ENCODE measurements at regions not wholly inside any gene's neighbourhood (a gene's known extent, or its start where the extent isn't known, plus 50 kb on each side); places are given as distances from the start of the nearest gene placed in this dataset.

GRCh38 chr15:67968966-67969365, 85.1 kb upstream of the PIAS1 start (continued):
- TF ChIP-seq REST (IDR thresholded peaks at IDR 0.05; ENCODE audit: low read depth) (no peak), CBX3 (IDR thresholded peaks at IDR 0.05; ENCODE audit: low read depth) (no peak)

DNA sequence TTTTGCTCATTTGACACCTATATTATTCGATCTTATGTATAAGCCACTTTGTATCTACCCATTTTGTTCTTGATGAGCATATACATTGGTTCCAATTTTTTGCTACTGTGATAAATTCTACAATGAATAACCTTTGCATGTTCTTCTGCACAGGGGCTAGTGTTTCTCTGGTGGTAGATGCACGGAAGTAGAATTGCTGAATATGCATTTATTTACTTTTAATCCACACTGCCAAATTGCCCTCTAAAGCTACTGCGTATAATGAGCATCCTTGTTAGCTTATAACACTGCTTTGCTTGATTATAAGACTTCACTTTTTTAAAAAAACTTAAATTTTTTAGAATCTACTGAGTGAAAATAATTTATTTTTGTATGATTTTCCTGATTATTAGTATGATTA, 84.2 kb upstream of the PIAS1 start:
- H2AFZ ChIP-seq (ENCODE audit: low read depth, low read length, poor library complexity, severe bottlenecking): no peak overlapping the region
- no peaks in the 10 kb centered on the region for H3K9me3 ChIP-seq (ENCODE audit: control insufficient read depth in 1 of 2, insufficient read depth in 1 of 2, low read depth in 1 of 2, low read length in 2 of 2)
- no peaks in the 10 kb centered on the region for H3K4me1 ChIP-seq (ENCODE audit: control insufficient read depth in 1 of 2, insufficient read depth in 2 of 2, low read length in 2 of 2)
- DNase-seq (ENCODE audit: low read depth, low spot score) (no peak), ATAC-seq (no peak)
- intact Hi-C loops (cut with micrococcal nuclease): no loop called here
- H3K36me3 ChIP-seq (ENCODE audit: control insufficient read depth in 1 of 2, insufficient read depth in 2 of 2, low read length in 2 of 2): no peaks in the 10 kb centered on the region
- no TSS peak for BruUV-seq (replicated peaks)
- no peak overlapping the region for H3K27ac ChIP-seq (ENCODE audit: low read depth, low read length)
- CTCF ChIA-PET: no interaction called here
- H3K27me3 ChIP-seq (ENCODE audit: insufficient read depth, low read length): no peaks in the 10 kb centered on the region
- no peak overlapping the region for H3K9ac ChIP-seq (ENCODE audit: low read length)
- H3K4me2 ChIP-seq (ENCODE audit: low read length): no peak overlapping the region
- H3K79me2 ChIP-seq (ENCODE audit: insufficient read depth, low read length): no peaks in the 10 kb centered on the region
- RAD21 ChIA-PET (ENCODE audit: low non-redundant PET in 1 of 2, low total read pairs in 2 of 2, uncharacterized antibody in 2 of 2, unreplicated experiment in 2 of 2): no interaction called here
- H4K20me1 ChIP-seq (ENCODE audit: insufficient read depth): no peaks in the 10 kb centered on the region
- H3K4me3 ChIP-seq (replicated peaks in 1 of 2; ENCODE audit: low read depth in 1 of 2, low read length in 2 of 2): no peak overlapping the region
- no peaks in the 10 kb centered on the region for H3K9me2 ChIP-seq (ENCODE audit: insufficient read depth)
- POLR2A ChIA-PET: no interaction called here
- no peak for TF ChIP-seq SP1 (IDR thresholded peaks at IDR 0.05; ENCODE audit: low read depth)
- no peak for TF ChIP-seq JUND (IDR thresholded peaks at IDR 0.05)
- TF ChIP-seq RAD21 (IDR thresholded peaks at IDR 0.05; ENCODE audit: low read depth): no peak
- no peak for TF ChIP-seq POLR2A (IDR thresholded peaks at IDR 0.05; ENCODE audit: borderline replicate concordance, extremely low read depth, insufficient read depth, insufficient read length)
- TF ChIP-seq FOSL1 (IDR thresholded peaks at IDR 0.05; ENCODE audit: low read depth): no peak
- TF ChIP-seq, protein P1, sequence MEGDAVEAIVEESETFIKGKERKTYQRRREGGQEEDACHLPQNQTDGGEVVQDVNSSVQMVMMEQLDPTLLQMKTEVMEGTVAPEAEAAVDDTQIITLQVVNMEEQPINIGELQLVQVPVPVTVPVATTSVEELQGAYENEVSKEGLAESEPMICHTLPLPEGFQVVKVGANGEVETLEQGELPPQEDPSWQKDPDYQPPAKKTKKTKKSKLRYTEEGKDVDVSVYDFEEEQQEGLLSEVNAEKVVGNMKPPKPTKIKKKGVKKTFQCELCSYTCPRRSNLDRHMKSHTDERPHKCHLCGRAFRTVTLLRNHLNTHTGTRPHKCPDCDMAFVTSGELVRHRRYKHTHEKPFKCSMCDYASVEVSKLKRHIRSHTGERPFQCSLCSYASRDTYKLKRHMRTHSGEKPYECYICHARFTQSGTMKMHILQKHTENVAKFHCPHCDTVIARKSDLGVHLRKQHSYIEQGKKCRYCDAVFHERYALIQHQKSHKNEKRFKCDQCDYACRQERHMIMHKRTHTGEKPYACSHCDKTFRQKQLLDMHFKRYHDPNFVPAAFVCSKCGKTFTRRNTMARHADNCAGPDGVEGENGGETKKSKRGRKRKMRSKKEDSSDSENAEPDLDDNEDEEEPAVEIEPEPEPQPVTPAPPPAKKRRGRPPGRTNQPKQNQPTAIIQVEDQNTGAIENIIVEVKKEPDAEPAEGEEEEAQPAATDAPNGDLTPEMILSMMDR (IDR thresholded peaks at IDR 0.05 in 2 of 3, conservative IDR thresholded peaks at IDR 0.05 in 1 of 3; ENCODE audit: borderline replicate concordance in 1 of 3, insufficient read depth in 1 of 3, low read depth in 2 of 3, low read length in 2 of 3): no peak
- no peak for TF ChIP-seq SRF (IDR thresholded peaks at IDR 0.05; ENCODE audit: low read depth)
- TF ChIP-seq ZNF274 (IDR thresholded peaks at IDR 0.05; ENCODE audit: low read depth, low read length): no peak
- TF ChIP-seq ATF3 (IDR thresholded peaks at IDR 0.05): no peak
- TF ChIP-seq SIN3A (IDR thresholded peaks at IDR 0.05; ENCODE audit: low read depth): no peak
- no peak for TF ChIP-seq YY1 (IDR thresholded peaks at IDR 0.05; ENCODE audit: extremely low read depth, insufficient replicate concordance, low read depth, low read length)
- TF ChIP-seq ELF1 (IDR thresholded peaks at IDR 0.05; ENCODE audit: borderline replicate concordance, low read depth): no peak
- TF ChIP-seq, protein P2, sequence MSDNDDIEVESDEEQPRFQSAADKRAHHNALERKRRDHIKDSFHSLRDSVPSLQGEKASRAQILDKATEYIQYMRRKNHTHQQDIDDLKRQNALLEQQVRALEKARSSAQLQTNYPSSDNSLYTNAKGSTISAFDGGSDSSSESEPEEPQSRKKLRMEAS (IDR thresholded peaks at IDR 0.05): no peak
- TF ChIP-seq, protein P3, sequence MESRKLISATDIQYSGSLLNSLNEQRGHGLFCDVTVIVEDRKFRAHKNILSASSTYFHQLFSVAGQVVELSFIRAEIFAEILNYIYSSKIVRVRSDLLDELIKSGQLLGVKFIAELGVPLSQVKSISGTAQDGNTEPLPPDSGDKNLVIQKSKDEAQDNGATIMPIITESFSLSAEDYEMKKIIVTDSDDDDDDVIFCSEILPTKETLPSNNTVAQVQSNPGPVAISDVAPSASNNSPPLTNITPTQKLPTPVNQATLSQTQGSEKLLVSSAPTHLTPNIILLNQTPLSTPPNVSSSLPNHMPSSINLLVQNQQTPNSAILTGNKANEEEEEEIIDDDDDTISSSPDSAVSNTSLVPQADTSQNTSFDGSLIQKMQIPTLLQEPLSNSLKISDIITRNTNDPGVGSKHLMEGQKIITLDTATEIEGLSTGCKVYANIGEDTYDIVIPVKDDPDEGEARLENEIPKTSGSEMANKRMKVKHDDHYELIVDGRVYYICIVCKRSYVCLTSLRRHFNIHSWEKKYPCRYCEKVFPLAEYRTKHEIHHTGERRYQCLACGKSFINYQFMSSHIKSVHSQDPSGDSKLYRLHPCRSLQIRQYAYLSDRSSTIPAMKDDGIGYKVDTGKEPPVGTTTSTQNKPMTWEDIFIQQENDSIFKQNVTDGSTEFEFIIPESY (IDR thresholded peaks at IDR 0.05; ENCODE audit: extremely low read depth, insufficient replicate concordance, low read length): no peak
- no peak for TF ChIP-seq EZH2phosphoT487 (IDR thresholded peaks at IDR 0.05; ENCODE audit: borderline replicate concordance)
- TF ChIP-seq EZH2 (IDR thresholded peaks at IDR 0.05): no peak

Data from HCT116 (cell line).